ENCODE measurements at regions not wholly inside any gene's neighbourhood (a gene's known extent, or its start where the extent isn't known, plus 50 kb on each side); places are given as distances from the start of the nearest gene placed in this dataset.

DNA sequence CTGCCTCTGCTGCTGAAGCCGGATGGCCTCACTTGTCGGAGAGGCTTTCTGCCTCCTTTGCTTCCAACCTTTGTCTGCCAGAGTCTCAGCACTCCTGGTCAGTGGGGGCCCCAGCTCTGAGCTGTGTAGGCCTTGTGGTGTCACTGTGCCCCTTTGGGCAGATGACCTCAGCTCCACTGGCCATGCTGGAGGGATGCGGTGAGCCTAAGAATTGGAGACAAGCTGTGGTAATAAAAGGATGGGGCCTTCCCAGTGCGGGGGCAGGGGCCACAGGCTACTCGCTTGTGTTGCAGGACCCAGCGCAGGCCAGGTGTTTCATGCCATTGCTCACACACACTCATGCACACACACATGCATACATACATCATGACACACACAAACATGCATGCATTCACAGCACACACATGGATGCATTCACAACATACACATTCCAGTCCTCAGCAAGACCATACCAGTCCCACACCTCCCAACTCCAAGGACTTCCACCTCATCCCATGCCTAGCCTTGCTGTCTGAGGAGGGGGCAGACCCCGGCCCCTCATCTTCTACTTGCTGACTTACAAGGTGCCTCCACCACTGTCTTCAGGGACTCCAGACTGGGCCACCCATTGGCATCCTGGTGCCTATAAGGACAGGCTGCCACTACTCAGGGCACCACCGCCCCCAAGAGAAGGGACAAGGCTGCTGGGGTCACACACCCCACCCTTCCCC lies 237.7 kb downstream of the SYK start:
- Histone ChIP-seq H3K79me1 (ENCODE audit: low read depth, low read length) (no peaks in the 10 kb centered on the region), H3K79me2 (ENCODE audit: control insufficient read depth in 1 of 2, insufficient read depth in 2 of 2, low read length in 2 of 2) (no peaks in the 10 kb centered on the region), H4K20me1 (replicated peaks in 1 of 2; ENCODE audit: control insufficient read depth in 1 of 2, insufficient read depth in 2 of 2, low read length in 2 of 2) (peaks cover 0 to 2% of the 10 kb centered on the region in 2 experiments), H3K4me2 (ENCODE audit: insufficient read depth in 1 of 2, low read depth in 2 of 2, low read length in 2 of 2) (no peak overlapping the region), H2AK5ac (ENCODE audit: low read depth, low read length) (no peak overlapping the region), H3K9ac (replicated peaks in 1 of 4; ENCODE audit: extremely low read depth in 1 of 4, low read depth in 3 of 4, low read length in 3 of 4) (no peak overlapping the region; a peak in 1 of 7 replicates), H3K23ac (ENCODE audit: insufficient read length) (no peak overlapping the region), H2BK5ac (ENCODE audit: low read depth, low read length) (no peak overlapping the region), H3K4me3 (ENCODE audit: extremely low read depth in 1 of 4, insufficient read depth in 2 of 4, low read depth in 3 of 4, low read length in 4 of 4) (no peak overlapping the region), H2BK20ac (ENCODE audit: low read length) (no peak overlapping the region), H3K56ac (replicated peaks; ENCODE audit: insufficient read length, low read depth, low read length) (no peak overlapping the region), H2BK120ac (replicated peaks; ENCODE audit: low read depth, low read length) (no peak overlapping the region), H3K4ac (replicated peaks; ENCODE audit: insufficient read length, low read depth, low read length) (no peak overlapping the region), H3K27me3 (replicated peaks in 1 of 4; ENCODE audit: control insufficient read depth in 3 of 4, extremely low read depth in 1 of 4, insufficient read depth in 3 of 4, low read length in 3 of 4) (no peaks in the 10 kb centered on the region), H4K91ac (replicated peaks; ENCODE audit: insufficient read length, low read length) (no peak overlapping the region), H3K23me2 (ENCODE audit: low read depth, low read length) (no peaks in the 10 kb centered on the region; the same call in 1 of the 2 replicates), H2BK12ac (ENCODE audit: low read depth, low read length) (peak overlapping the region; percentile 68; the same call in 1 of the 2 replicates), H3K14ac (ENCODE audit: insufficient read length) (no peak overlapping the region), H4K5ac (ENCODE audit: insufficient read length, low read depth, low read length) (no peak overlapping the region), H3K4me1 (replicated peaks in 1 of 4; ENCODE audit: control insufficient read depth in 3 of 4, insufficient read depth in 4 of 4, low read length in 3 of 4) (peaks cover 0 to 2% (median 0%) of the 10 kb centered on the region in 4 experiments; a peak in 1 of 7 replicates), H4K8ac (ENCODE audit: extremely low read depth, insufficient read depth, low read length) (no peak overlapping the region), H3K9me3 (ENCODE audit: insufficient read depth in 2 of 2, low read depth in 1 of 2, low read length in 1 of 2) (no peaks in the 10 kb centered on the region), H2AFZ (ENCODE audit: low read length) (no peak overlapping the region), H3K27ac (ENCODE audit: low read depth, low read length) (no peak overlapping the region), H2BK15ac (ENCODE audit: low read length) (no peak overlapping the region), H3K36me3 (ENCODE audit: control insufficient read depth in 2 of 4, insufficient read depth in 4 of 4, low read length in 3 of 4) (no peaks in the 10 kb centered on the region), H3K18ac (ENCODE audit: extremely low read depth, low read length) (no peak overlapping the region)
- CTCF ChIA-PET (ENCODE audit: partially characterized antibody) = interaction anchor here (0.6 to 0.9 kb wide), 2 partner anchors 56 to 125 kb away, joined by 3 to 4 read pairs; no protein-coding TSS in a partner anchor
- WGBS, 2 experiments (ENCODE audit: extremely low coverage in 1 of 2, insufficient coverage in 1 of 2, insufficient read length in 1 of 2, insufficient replicate concordance in 2 of 2, low coverage in 1 of 2, low lambda C conversion rate in 2 of 2, missing lambda C conversion rate in 1 of 2) = 71% methylated on average over 8 of the region's 8 CpGs; no CpG with 5 or more reads in 1 of the 2 experiments
- no peak for TF ChIP-seq TBP (IDR thresholded peaks at IDR 0.05; ENCODE audit: low read depth, low read length)
- TF ChIP-seq RAD21 (IDR thresholded peaks at IDR 0.05 in 1 of 2, conservative IDR thresholded peaks at IDR 0.05 in 1 of 2; ENCODE audit: low read depth in 2 of 2, low read length in 2 of 2) = peak in 1 of 2 experiments; percentile 4; a peak in 1 of 4 replicates
- POLR2A ChIA-PET (ENCODE audit: partially characterized antibody) = no interaction called here
- FAIRE-seq (no peak), DNase-seq (ENCODE audit: low read depth in 1 of 2, low spot score in 2 of 2) (no peak)
